GM23338 (cell line): ENCODE measurements at regions not wholly inside any gene's neighbourhood (a gene's known extent, or its start where the extent isn't known, plus 50 kb on each side); places are given as distances from the start of the nearest gene placed in this dataset.
A peak's percentile ranks its signal among the peaks of the same experiment; 100 is the strongest.

ENCODE experiments used
- ATAC-seq: fragments of 200-7000 bp; cut with Tn5 transposase; 3 replicates; pipeline ENCODE4 v1.9.1; 2020
- DNase-seq: peaks from one replicate; pipeline ENCODE4 v3.0.0-alpha.2; 2015; ENCODE audit warnings: low spot score
- H2AFZ ChIP-seq: fragments of 200-600 bp; sonication (generic); 2 replicates; pipeline ENCODE4 v1.8.0; 2016; ENCODE audit warnings: antibody characterized with exemption, mild to moderate bottlenecking, moderate library complexity
- H3F3A ChIP-seq: fragments of 200-600 bp; sonication (generic); replicated peaks from 2 replicates; pipeline ENCODE4 v1.8.0; 2017; ENCODE audit warnings: antibody characterized with exemption, mixed run types, low read depth
- H3K27ac ChIP-seq: fragments of 200-600 bp; sonication (generic); 2 replicates; pipeline ENCODE4 v1.6.1; 2016; ENCODE audit warnings: low read depth
- H3K27me3 ChIP-seq: fragments of 200-600 bp; sonication (generic); 2 replicates; pipeline ENCODE4 v1.8.0; 2016; ENCODE audit warnings: mild to moderate bottlenecking, mixed run types, moderate library complexity; ENCODE audit not compliant: insufficient read depth
- H3K36me3 ChIP-seq: fragments of 200-600 bp; sonication (generic); 2 replicates; pipeline ENCODE4 v1.8.0; 2016; ENCODE audit warnings: mild to moderate bottlenecking; ENCODE audit not compliant: insufficient read depth
- H3K4me1 ChIP-seq: fragments of 200-600 bp; sonication (generic); 2 replicates; pipeline ENCODE4 v1.8.0; 2016; ENCODE audit warnings: mild to moderate bottlenecking, moderate library complexity; ENCODE audit not compliant: insufficient read depth
- H3K4me2 ChIP-seq: fragments of 200-600 bp; sonication (generic); 2 replicates; pipeline ENCODE4 v1.7.1; 2017; ENCODE audit warnings: mixed run types
- H3K4me3 ChIP-seq: fragments of 200-600 bp; sonication (generic); 2 replicates; pipeline ENCODE4 v1.6.1; 2016; ENCODE audit warnings: mixed run types
- H3K79me2 ChIP-seq: fragments of 200-600 bp; sonication (generic); replicated peaks from 2 replicates; pipeline ENCODE4 v1.8.0; 2017; ENCODE audit warnings: mild to moderate bottlenecking; ENCODE audit not compliant: insufficient read depth
- H3K9me2 ChIP-seq: fragments of 200-600 bp; sonication (generic); 2 replicates; pipeline ENCODE4 v1.8.0; 2017; ENCODE audit not compliant: insufficient read depth
- H4K20me1 ChIP-seq: fragments of 200-600 bp; sonication (generic); replicated peaks from 2 replicates; pipeline ENCODE4 v1.8.0; 2017; ENCODE audit warnings: mild to moderate bottlenecking; ENCODE audit not compliant: insufficient read depth
- H3K27ac Mint-ChIP-seq: 2 replicates; pipeline ENCODE4 v1.8.0; 2020; ENCODE audit warnings: inconsistent platforms, mild to moderate bottlenecking, moderate library complexity, mixed read lengths
- H3K27me3 Mint-ChIP-seq: 3 replicates; pipeline ENCODE4 v1.8.0; 2022; ENCODE audit warnings: low read depth, mild to moderate bottlenecking, moderate library complexity, mixed read lengths, inconsistent platforms; ENCODE audit not compliant: insufficient read depth, poor library complexity
- H3K36me3 Mint-ChIP-seq: 3 replicates; pipeline ENCODE4 v1.8.0; 2021; ENCODE audit warnings: low read depth, mild to moderate bottlenecking, inconsistent platforms, moderate library complexity, mixed read lengths
- H3K4me1 Mint-ChIP-seq: 3 replicates; pipeline ENCODE4 v1.8.0; 2020; ENCODE audit warnings: mild to moderate bottlenecking, inconsistent platforms, mixed read lengths
- H3K4me3 Mint-ChIP-seq: 3 replicates; pipeline ENCODE4 v1.8.0; 2021; ENCODE audit warnings: moderate library complexity, mild to moderate bottlenecking, inconsistent platforms, mixed read lengths
- H3K9me3 Mint-ChIP-seq: 3 replicates; pipeline ENCODE4 v1.8.0; 2020; ENCODE audit warnings: moderate library complexity, mild to moderate bottlenecking, inconsistent platforms, mixed read lengths
- ETS1 ChIP-seq: IDR thresholded peaks from 2 replicates; pipeline ENCODE4 v1.6.1; 2016; ENCODE audit warnings: antibody characterized with exemption
- EZH2 ChIP-seq: fragments of 200-600 bp; sonication (generic); IDR thresholded peaks from one replicate; pipeline ENCODE4 v1.8.0; 2017; ENCODE audit warnings: antibody characterized with exemption, mild to moderate bottlenecking, low read depth; ENCODE audit not compliant: unreplicated experiment
- JUNB ChIP-seq: IDR thresholded peaks from one replicate; pipeline ENCODE4 v1.6.1; 2016; ENCODE audit warnings: antibody characterized with exemption; ENCODE audit not compliant: unreplicated experiment
- NANOG ChIP-seq: IDR thresholded peaks from 2 replicates; pipeline ENCODE4 v1.6.1; 2016; ENCODE audit warnings: antibody characterized with exemption, borderline replicate concordance
- ZNF462 ChIP-seq: fragments of 250-450 bp; sonication (Bioruptor Pico); IDR thresholded peaks from 2 replicates; pipeline ENCODE4 v1.5.0; 2020; ENCODE audit warnings: mild to moderate bottlenecking, moderate library complexity
- TF ChIP-seq, protein P1 (sequence below): IDR thresholded peaks from one replicate; pipeline ENCODE4 v1.6.1; 2018; ENCODE audit warnings: antibody characterized with exemption; ENCODE audit not compliant: unreplicated experiment
- TF ChIP-seq, protein P2 (sequence below), 2 experiments: fragments of 200-600 bp in 1 of 2; sonication (generic) in 1 of 2; conservative IDR thresholded peaks; 2 replicates each; pipeline versions ENCODE4 v1.5.1 to v1.6.1; 2016 to 2017; ENCODE audit warnings: antibody characterized with exemption in 2 of 2, low read depth in 2 of 2, mild to moderate bottlenecking in 2 of 2, moderate library complexity in 1 of 2

DNA sequence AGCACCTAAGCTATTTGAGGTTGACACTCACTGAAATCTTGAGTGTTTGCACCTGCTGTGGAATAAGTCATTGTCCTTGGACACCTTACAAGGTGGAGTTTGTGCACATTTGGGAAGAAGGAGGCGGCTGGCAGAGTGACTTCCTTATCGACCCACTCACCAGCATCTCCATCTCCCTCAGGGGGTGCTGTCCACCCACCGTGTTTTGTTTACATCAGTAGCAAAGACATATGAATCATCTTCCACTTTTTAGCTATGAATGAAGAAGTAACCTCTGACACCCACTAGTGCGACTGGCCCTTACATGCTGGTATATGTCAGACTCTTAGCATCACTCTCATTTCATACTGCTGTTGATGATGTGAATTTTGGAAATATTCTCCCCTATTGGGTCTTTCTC, 119.5 kb upstream of the SGK1 start:
- H3K27ac Mint-ChIP-seq = no peak overlapping the region; the same call in 1 of the 2 replicates
- H2AFZ ChIP-seq = no peak overlapping the region
- no peak for ATAC-seq

More for the DNA sequence above, 119.5 kb upstream of the SGK1 start:
- no peaks in the 10 kb centered on the region; the same call in 2 of the 3 replicates for H3K9me3 Mint-ChIP-seq
- Histone ChIP-seq H3K4me1 (no peaks in the 10 kb centered on the region; the same call in none of the 2 replicates), H3K4me3 (no peak overlapping the region), H3K27me3 (no peaks in the 10 kb centered on the region), H4K20me1 (no peaks in the 10 kb centered on the region), H3K4me2 (no peak overlapping the region), H3K79me2 (no peaks in the 10 kb centered on the region), H3K36me3 (no peaks in the 10 kb centered on the region), H3K27ac (no peak overlapping the region), H3K9me2 (no peaks in the 10 kb centered on the region), H3F3A (no peaks in the 10 kb centered on the region)
- H3K4me1 Mint-ChIP-seq = peaks cover 12% of the 10 kb centered on the region
- TF ChIP-seq ETS1 = no peak
- TF ChIP-seq, protein P1, sequence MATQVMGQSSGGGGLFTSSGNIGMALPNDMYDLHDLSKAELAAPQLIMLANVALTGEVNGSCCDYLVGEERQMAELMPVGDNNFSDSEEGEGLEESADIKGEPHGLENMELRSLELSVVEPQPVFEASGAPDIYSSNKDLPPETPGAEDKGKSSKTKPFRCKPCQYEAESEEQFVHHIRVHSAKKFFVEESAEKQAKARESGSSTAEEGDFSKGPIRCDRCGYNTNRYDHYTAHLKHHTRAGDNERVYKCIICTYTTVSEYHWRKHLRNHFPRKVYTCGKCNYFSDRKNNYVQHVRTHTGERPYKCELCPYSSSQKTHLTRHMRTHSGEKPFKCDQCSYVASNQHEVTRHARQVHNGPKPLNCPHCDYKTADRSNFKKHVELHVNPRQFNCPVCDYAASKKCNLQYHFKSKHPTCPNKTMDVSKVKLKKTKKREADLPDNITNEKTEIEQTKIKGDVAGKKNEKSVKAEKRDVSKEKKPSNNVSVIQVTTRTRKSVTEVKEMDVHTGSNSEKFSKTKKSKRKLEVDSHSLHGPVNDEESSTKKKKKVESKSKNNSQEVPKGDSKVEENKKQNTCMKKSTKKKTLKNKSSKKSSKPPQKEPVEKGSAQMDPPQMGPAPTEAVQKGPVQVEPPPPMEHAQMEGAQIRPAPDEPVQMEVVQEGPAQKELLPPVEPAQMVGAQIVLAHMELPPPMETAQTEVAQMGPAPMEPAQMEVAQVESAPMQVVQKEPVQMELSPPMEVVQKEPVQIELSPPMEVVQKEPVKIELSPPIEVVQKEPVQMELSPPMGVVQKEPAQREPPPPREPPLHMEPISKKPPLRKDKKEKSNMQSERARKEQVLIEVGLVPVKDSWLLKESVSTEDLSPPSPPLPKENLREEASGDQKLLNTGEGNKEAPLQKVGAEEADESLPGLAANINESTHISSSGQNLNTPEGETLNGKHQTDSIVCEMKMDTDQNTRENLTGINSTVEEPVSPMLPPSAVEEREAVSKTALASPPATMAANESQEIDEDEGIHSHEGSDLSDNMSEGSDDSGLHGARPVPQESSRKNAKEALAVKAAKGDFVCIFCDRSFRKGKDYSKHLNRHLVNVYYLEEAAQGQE = no peak
- no peak for TF ChIP-seq ZNF462
- TF ChIP-seq, protein P2, sequence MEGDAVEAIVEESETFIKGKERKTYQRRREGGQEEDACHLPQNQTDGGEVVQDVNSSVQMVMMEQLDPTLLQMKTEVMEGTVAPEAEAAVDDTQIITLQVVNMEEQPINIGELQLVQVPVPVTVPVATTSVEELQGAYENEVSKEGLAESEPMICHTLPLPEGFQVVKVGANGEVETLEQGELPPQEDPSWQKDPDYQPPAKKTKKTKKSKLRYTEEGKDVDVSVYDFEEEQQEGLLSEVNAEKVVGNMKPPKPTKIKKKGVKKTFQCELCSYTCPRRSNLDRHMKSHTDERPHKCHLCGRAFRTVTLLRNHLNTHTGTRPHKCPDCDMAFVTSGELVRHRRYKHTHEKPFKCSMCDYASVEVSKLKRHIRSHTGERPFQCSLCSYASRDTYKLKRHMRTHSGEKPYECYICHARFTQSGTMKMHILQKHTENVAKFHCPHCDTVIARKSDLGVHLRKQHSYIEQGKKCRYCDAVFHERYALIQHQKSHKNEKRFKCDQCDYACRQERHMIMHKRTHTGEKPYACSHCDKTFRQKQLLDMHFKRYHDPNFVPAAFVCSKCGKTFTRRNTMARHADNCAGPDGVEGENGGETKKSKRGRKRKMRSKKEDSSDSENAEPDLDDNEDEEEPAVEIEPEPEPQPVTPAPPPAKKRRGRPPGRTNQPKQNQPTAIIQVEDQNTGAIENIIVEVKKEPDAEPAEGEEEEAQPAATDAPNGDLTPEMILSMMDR (conservative IDR thresholded peaks at IDR 0.05; ENCODE audit: low read depth in 2 of 2) = 0 out of 4 replicates have a peak, but pooled peaks of 1 of the 2 experiments have one; percentile 9
- TF ChIP-seq NANOG = no peak
- TF ChIP-seq JUNB = no peak
- TF ChIP-seq EZH2 = no peak
- H3K4me3 Mint-ChIP-seq = no peak overlapping the region
- no peak for DNase-seq
- H3K27me3 Mint-ChIP-seq = peaks cover 1% of the 10 kb centered on the region
- H3K36me3 Mint-ChIP-seq = no peaks in the 10 kb centered on the region
